GM18505 (cell line): ENCODE measurements at regions not wholly inside any gene's neighbourhood (a gene's known extent, or its start where the extent isn't known, plus 50 kb on each side); places are given as distances from the start of the nearest gene placed in this dataset.
"Not testable (repeated sequence)": the region's sequence is repeated elsewhere in the genome, so short reads cannot be mapped to it uniquely, and the experiment has no call there.

Experiments
- ATAC-seq: cut with Tn5 transposase; IDR thresholded peaks from one replicate; pipeline ENCODE4 v1.9.1; 2021; ENCODE audit not compliant: unreplicated experiment
- POLR2A ChIP-seq: IDR thresholded peaks from 4 replicates; pipeline ENCODE4 v1.6.1; 2011; ENCODE audit warnings: borderline replicate concordance; ENCODE audit not compliant: insufficient read depth, insufficient read length; ENCODE audit errors: extremely low read depth

GRCh38 chr4:13910556-13910955 lies 283.0 kb upstream of the BOD1L1 start:
- ATAC-seq, result no peak
- TF ChIP-seq POLR2A, result no peak

GRCh38 chr4:13911256-13911655 lies 283.7 kb upstream of the BOD1L1 start:
- no peak for TF ChIP-seq POLR2A
- no peak for ATAC-seq

- no peak for TF ChIP-seq POLR2A
- no peak for ATAC-seq
Observed at GRCh38 chr4:13912436-13912925, 285.0 kb upstream of the BOD1L1 start.

GRCh38 chr4:13912966-13913365 lies 285.4 kb upstream of the BOD1L1 start:
- ATAC-seq, result no peak
- no peak for TF ChIP-seq POLR2A

GRCh38 chr4:13917015-13917414 lies 289.5 kb upstream of the BOD1L1 start:
- TF ChIP-seq POLR2A, result no peak
- ATAC-seq, result no peak

GRCh38 chr4:13918110-13918509 lies 290.6 kb upstream of the BOD1L1 start:
- TF ChIP-seq POLR2A, result no peak

GRCh38 chr4:13918991-13919441 lies 291.5 kb upstream of the BOD1L1 start:
- TF ChIP-seq POLR2A, result no peak
- ATAC-seq, result no peak

More at GRCh38 chr4:13918110-13918509, 290.6 kb upstream of the BOD1L1 start:
- ATAC-seq, result no peak

GRCh38 chr4:13920111-13920875 lies 292.8 kb upstream of the BOD1L1 start:
- no peak for ATAC-seq
- no peak for TF ChIP-seq POLR2A

- no peak for TF ChIP-seq POLR2A
- ATAC-seq, result no peak
Observed at GRCh38 chr4:13920901-13921300, 293.4 kb upstream of the BOD1L1 start.

GRCh38 chr4:13921805-13922204 lies 294.3 kb upstream of the BOD1L1 start:
- TF ChIP-seq POLR2A, result no peak
- ATAC-seq, result no peak

- no peak for TF ChIP-seq POLR2A
- no peak for ATAC-seq
Observed at GRCh38 chr4:13922459-13922858, 294.9 kb upstream of the BOD1L1 start.

- ATAC-seq, result no peak
- no peak for TF ChIP-seq POLR2A
Observed at GRCh38 chr4:13922873-13923645, 295.5 kb upstream of the BOD1L1 start.

GRCh38 chr4:13924900-13925299 lies 297.4 kb upstream of the BOD1L1 start:
- ATAC-seq, result not testable (repeated sequence)

GRCh38 chr4:13928214-13928613 lies 300.7 kb upstream of the BOD1L1 start:
- ATAC-seq, result no peak
- TF ChIP-seq POLR2A, result no peak

- no peak for TF ChIP-seq POLR2A
- no peak for ATAC-seq
Observed at GRCh38 chr4:13930155-13930554, 302.6 kb upstream of the BOD1L1 start.

GRCh38 chr4:13933191-13933590 lies 305.7 kb upstream of the BOD1L1 start:
- no peak for ATAC-seq
- TF ChIP-seq POLR2A, result no peak
